ENCODE measurements at regions not wholly inside any gene's neighbourhood (a gene's known extent, or its start where the extent isn't known, plus 50 kb on each side); places are given as distances from the start of the nearest gene placed in this dataset.

- TF ChIP-seq POLR2A (IDR thresholded peaks at IDR 0.05; ENCODE audit: low read depth) (no peak), CTCF (IDR thresholded peaks at IDR 0.05) (no peak)
Measured at GRCh38 chr2:49369650-49370049, 215.3 kb upstream of the FSHR start.

Measured in esophagus muscularis mucosa (tissue), 3 donors.